HepG2 (cell line): ENCODE measurements at regions not wholly inside any gene's neighbourhood (a gene's known extent, or its start where the extent isn't known, plus 50 kb on each side); places are given as distances from the start of the nearest gene placed in this dataset.

Source experiments
- AGO2 ChIP-seq: fragments of 200-400 bp; formaldehyde crosslinking; optimal IDR thresholded peaks from 2 replicates; pipeline ENCODE3; 2017; ENCODE audit warnings: mild to moderate bottlenecking, low read depth, low read length, moderate library complexity
- EZH2 ChIP-seq: conservative IDR thresholded peaks from 2 replicates; pipeline ENCODE4 v1.6.1; 2012; ENCODE audit warnings: mild to moderate bottlenecking, low read depth, low read length, moderate library complexity
- IRF2 ChIP-seq: IDR thresholded peaks from 2 replicates; pipeline ENCODE4 v1.6.1; 2018; ENCODE audit warnings: missing genetic modification reagents, missing compliant biosample characterization
- JUND ChIP-seq: sonication (generic); formaldehyde crosslinking; IDR thresholded peaks from 2 replicates; pipeline ENCODE4 v1.8.0; 2022; ENCODE audit warnings: mild to moderate bottlenecking, missing genetic modification reagents
- NPAS2 ChIP-seq: sonication (generic); formaldehyde crosslinking; IDR thresholded peaks from 2 replicates; pipeline ENCODE4 v1.8.0; 2022; ENCODE audit warnings: mild to moderate bottlenecking, missing genetic modification reagents, borderline replicate concordance
- POLR2AphosphoS5 ChIP-seq: IDR thresholded peaks from 2 replicates; pipeline ENCODE4 v1.6.1; 2012; ENCODE audit warnings: low read depth, low read length
- TAF1 ChIP-seq: sonication (generic); formaldehyde crosslinking; IDR thresholded peaks from 2 replicates; pipeline ENCODE4 v1.4.0; 2020; ENCODE audit warnings: missing genetic modification reagents
- ZNF12 ChIP-seq: sonication (generic); formaldehyde crosslinking; IDR thresholded peaks from 2 replicates; pipeline ENCODE4 v1.5.0; 2020; ENCODE audit warnings: missing genetic modification reagents
- ZNF138 ChIP-seq: sonication (generic); formaldehyde crosslinking; IDR thresholded peaks from 2 replicates; pipeline ENCODE4 v1.5.0; 2020; ENCODE audit warnings: mild to moderate bottlenecking, low read depth, missing genetic modification reagents
- ZNF567 ChIP-seq: sonication (generic); formaldehyde crosslinking; IDR thresholded peaks from 2 replicates; pipeline ENCODE4 v1.8.1; 2023; ENCODE audit warnings: mild to moderate bottlenecking, missing genetic modification reagents, borderline replicate concordance
- ZNF75D ChIP-seq: sonication (generic); formaldehyde crosslinking; IDR thresholded peaks from 2 replicates; pipeline ENCODE4 v1.8.1; 2023; ENCODE audit warnings: missing genetic modification reagents, mild to moderate bottlenecking, borderline replicate concordance

GRCh38 chr13:90710164-90710759 is 637.2 kb upstream of the MIR17HG start:
- TF ChIP-seq JUND (no peak), NPAS2 (no peak), POLR2AphosphoS5 (no peak), ZNF138 (CRISPR knock-in tag) (no peak), TAF1 (CRISPR knock-in tag) (no peak), EZH2 (no peak), ZNF12 (CRISPR knock-in tag) (no peak), ZNF567 (CRISPR knock-in tag) (no peak), AGO2 (no peak), ZNF75D (CRISPR knock-in tag) (no peak), IRF2 (no peak)
